Nephron (organoid): ENCODE measurements at regions not wholly inside any gene's neighbourhood (a gene's known extent, or its start where the extent isn't known, plus 50 kb on each side); places are given as distances from the start of the nearest gene placed in this dataset.

Experiments
- H3K27ac Mint-ChIP-seq, 3 experiments: 2 replicates each; pipeline ENCODE4 v1.8.0; 2020; ENCODE audit warnings: mixed read lengths in 3 of 3, mild to moderate bottlenecking in 2 of 3, moderate library complexity in 1 of 3
- H3K27me3 Mint-ChIP-seq: 2 replicates; pipeline ENCODE4 v1.8.0; 2021; ENCODE audit warnings: low read depth, mild to moderate bottlenecking, moderate library complexity, mixed read lengths
- H3K36me3 Mint-ChIP-seq: 2 replicates; pipeline ENCODE4 v1.8.0; 2020; ENCODE audit warnings: low read depth, mixed read lengths
- H3K4me1 Mint-ChIP-seq: 2 replicates; pipeline ENCODE4 v1.8.0; 2020; ENCODE audit warnings: mixed read lengths
- H3K4me3 Mint-ChIP-seq, 3 experiments: 2 replicates each; pipeline ENCODE4 v1.8.0; 2020; ENCODE audit warnings: mild to moderate bottlenecking in 3 of 3, mixed read lengths in 3 of 3, moderate library complexity in 2 of 3
- H3K9me3 Mint-ChIP-seq: 2 replicates; pipeline ENCODE4 v1.8.0; 2020; ENCODE audit warnings: mixed read lengths
- CTCF ChIP-seq, 3 experiments: fragments of 200-600 bp; sonication (generic); IDR thresholded peaks; one replicate each; pipeline ENCODE4 v1.5.0; 2021; ENCODE audit warnings: antibody characterized with exemption in 3 of 3; ENCODE audit not compliant: unreplicated experiment in 3 of 3

- no peaks in the 10 kb centered on the region for H3K4me1 Mint-ChIP-seq
- no peaks in the 10 kb centered on the region for H3K9me3 Mint-ChIP-seq
- peaks cover 12% of the 10 kb centered on the region for H3K27me3 Mint-ChIP-seq
- peak in 2 of 3 experiments; percentile 18 to 20 for TF ChIP-seq CTCF (IDR thresholded peaks at IDR 0.05; ENCODE audit: unreplicated experiment in 3 of 3)
- no peak overlapping the region for H3K27ac Mint-ChIP-seq
- H3K36me3 Mint-ChIP-seq: no peaks in the 10 kb centered on the region
- H3K4me3 Mint-ChIP-seq: no peak overlapping the region
Measured at GRCh38 chr1:177432897-177433296, 262.1 kb downstream of the BRINP2 start.

- no peaks in the 10 kb centered on the region for H3K36me3 Mint-ChIP-seq
- TF ChIP-seq CTCF (IDR thresholded peaks at IDR 0.05; ENCODE audit: unreplicated experiment in 3 of 3): no peak
- H3K4me3 Mint-ChIP-seq: no peak overlapping the region
- H3K27me3 Mint-ChIP-seq: peaks cover 16% of the 10 kb centered on the region
- H3K9me3 Mint-ChIP-seq: no peaks in the 10 kb centered on the region
- H3K27ac Mint-ChIP-seq: no peak overlapping the region
- H3K4me1 Mint-ChIP-seq: no peaks in the 10 kb centered on the region
Measured at GRCh38 chr1:177431123-177431522, 260.4 kb downstream of the BRINP2 start.

GRCh38 chr1:177429234-177429633 is 258.5 kb downstream of the BRINP2 start:
- H3K36me3 Mint-ChIP-seq: no peaks in the 10 kb centered on the region
- no peak overlapping the region for H3K27ac Mint-ChIP-seq
- TF ChIP-seq CTCF (IDR thresholded peaks at IDR 0.05; ENCODE audit: unreplicated experiment in 3 of 3): no peak
- H3K9me3 Mint-ChIP-seq: no peaks in the 10 kb centered on the region
- peaks cover 20% of the 10 kb centered on the region for H3K27me3 Mint-ChIP-seq
- H3K4me1 Mint-ChIP-seq: peaks cover 6% of the 10 kb centered on the region
- H3K4me3 Mint-ChIP-seq: no peak overlapping the region

- Mint-ChIP-seq H3K27me3 (peaks cover 20% of the 10 kb centered on the region), H3K9me3 (no peaks in the 10 kb centered on the region), H3K27ac (no peak overlapping the region), H3K4me3 (no peak overlapping the region), H3K36me3 (no peaks in the 10 kb centered on the region), H3K4me1 (peaks cover 6% of the 10 kb centered on the region)
- TF ChIP-seq CTCF (IDR thresholded peaks at IDR 0.05; ENCODE audit: unreplicated experiment in 3 of 3): no peak
Measured at GRCh38 chr1:177427811-177428210, 257.1 kb downstream of the BRINP2 start.

GRCh38 chr1:177426497-177426896 is 255.7 kb downstream of the BRINP2 start:
- no peak overlapping the region for H3K4me3 Mint-ChIP-seq
- peaks cover 6% of the 10 kb centered on the region for H3K4me1 Mint-ChIP-seq
- H3K27ac Mint-ChIP-seq: no peak overlapping the region
- H3K9me3 Mint-ChIP-seq: no peaks in the 10 kb centered on the region
- peaks cover 17% of the 10 kb centered on the region for H3K27me3 Mint-ChIP-seq
- no peak for TF ChIP-seq CTCF (IDR thresholded peaks at IDR 0.05; ENCODE audit: unreplicated experiment in 3 of 3)
- no peaks in the 10 kb centered on the region for H3K36me3 Mint-ChIP-seq

- Mint-ChIP-seq H3K27ac (no peak overlapping the region), H3K27me3 (peaks cover 11% of the 10 kb centered on the region), H3K36me3 (no peaks in the 10 kb centered on the region), H3K9me3 (no peaks in the 10 kb centered on the region), H3K4me1 (peaks cover 6% of the 10 kb centered on the region), H3K4me3 (no peak overlapping the region)
- TF ChIP-seq CTCF (IDR thresholded peaks at IDR 0.05; ENCODE audit: unreplicated experiment in 3 of 3): no peak
Measured at GRCh38 chr1:177425199-177425598, 254.4 kb downstream of the BRINP2 start.
